HG03460 (cell line): ENCODE measurements at regions not wholly inside any gene's neighbourhood (a gene's known extent, or its start where the extent isn't known, plus 50 kb on each side); places are given as distances from the start of the nearest gene placed in this dataset.
"Not testable (repeated sequence)": the region's sequence is repeated elsewhere in the genome, so short reads cannot be mapped to it uniquely, and the experiment has no call there.

Experiments used
- ATAC-seq: cut with Tn5 transposase; IDR thresholded peaks from one replicate; pipeline ENCODE4 v1.9.1; 2021; ENCODE audit not compliant: unreplicated experiment

DNA sequence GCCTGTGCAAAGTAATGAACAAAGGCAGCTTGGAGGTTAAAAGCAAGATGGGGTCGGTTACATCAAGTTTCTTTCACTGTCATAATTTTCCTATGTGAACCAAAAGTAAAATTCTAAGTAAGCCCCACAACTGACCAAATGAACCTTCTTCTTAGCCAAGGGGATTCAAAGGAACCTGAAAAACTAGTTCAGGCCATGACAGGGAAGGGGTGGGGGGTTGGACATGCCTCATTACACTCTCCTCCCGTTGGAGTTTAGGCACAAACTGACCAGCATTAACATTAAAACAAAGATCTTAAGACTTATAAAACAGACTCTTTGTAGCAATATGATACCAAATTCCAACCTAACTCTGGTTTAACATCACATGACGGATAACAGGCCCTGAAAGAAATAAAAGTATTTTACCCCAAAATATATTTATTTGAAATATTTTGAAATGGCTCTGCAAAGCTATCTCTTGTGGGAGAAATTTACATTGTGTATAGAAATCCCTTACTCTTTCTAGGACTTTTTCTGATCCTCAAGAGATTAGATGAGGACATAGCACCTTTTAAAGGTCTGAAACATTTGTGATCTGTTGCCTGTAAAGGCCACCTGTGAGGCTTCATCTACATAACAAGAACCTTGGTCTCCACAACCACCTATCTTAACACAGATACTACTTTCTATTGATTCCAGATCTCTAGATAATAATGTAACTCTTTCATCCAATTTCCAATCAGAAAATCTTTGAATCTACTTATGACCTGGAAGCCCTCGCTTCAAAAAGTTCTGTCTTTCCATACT, 1829.0 kb upstream of the MIR17HG start:
- no peak for ATAC-seq

DNA sequence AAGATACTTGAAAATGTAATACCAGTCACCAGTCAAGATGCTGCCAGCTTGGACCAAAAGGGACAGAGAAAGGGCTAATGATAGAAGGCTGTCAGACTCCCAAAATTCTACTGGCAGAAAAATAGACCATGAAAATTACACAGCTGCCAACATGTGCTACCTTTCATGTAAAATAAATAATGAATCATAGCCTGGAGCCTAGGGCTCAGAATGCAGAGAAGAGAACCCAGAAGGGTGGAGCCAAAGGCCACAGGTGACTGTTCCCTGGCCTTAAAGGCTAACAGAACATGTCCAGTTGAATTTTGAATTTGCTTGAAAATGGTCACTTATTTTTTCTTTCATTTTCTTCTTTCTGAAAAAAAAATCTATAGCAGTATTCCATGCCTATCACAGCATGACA, 1827.0 kb upstream of the MIR17HG start:
- ATAC-seq = no peak

DNA sequence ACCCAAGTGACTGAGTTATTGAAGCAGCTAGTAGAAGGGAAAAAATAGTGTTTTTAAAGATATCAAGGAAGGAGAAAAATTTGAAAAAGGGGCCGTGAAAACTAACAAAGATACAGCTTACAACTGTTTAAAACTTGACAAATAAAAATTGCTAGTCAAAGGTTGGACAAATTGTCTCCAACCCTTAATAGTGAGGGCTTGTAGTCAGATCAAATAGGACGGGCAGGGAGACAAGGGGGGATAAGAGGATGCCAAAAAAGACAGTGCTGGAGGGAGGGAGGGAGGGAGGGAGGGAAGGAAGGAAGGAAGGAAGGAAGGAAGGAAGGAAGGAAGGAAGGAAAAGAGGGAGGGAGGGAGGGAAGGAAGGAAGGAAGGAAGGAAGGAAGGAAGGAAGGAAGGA, 1825.8 kb upstream of the MIR17HG start:
- ATAC-seq = not testable (repeated sequence)

DNA sequence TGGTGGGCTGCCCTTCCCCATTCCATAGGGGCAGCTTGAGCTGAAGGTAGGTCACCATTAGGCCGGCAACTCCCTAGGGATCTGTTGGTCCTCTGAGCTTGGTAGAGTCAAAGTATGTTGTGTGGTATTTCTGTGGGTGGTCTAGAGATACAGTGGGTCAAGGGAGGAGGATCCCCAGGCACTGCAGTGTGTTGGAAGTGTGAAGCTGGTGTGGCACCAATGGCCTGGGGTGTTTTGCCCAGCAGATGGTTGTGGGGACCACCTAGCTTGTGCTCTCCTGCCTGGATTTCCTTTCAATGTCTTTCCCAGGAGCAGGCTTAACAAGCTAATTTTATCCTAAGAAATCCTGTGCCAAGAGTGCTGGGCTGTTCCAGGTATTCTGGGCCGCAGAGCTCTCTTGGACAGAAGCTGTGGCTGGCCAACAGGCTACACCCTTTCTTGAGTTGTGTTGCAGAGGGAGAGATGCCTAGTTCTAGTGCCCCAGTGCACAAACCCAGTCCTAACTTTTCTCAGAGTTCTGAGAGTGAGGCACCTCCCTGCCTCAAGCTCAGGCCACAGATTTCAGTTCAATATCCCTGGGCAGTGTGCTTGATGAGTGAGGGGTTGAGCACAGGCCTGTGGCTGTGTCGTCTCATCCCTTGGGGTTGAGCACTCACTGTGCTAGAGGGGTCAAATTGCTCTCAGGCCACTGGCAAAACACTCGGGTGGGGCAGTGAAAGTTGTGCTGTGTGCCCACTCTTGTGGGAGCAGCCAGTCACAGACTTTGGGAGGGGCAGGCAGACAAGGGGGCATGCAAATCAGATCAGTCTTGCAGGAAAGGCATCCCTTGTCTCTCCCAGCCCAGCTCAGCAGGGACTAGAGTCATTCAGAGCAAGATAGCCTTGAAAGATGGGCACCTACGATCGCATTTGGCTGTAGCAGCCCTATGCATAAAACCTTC, 1806.1 kb upstream of the MIR17HG start:
- no peak for ATAC-seq

DNA sequence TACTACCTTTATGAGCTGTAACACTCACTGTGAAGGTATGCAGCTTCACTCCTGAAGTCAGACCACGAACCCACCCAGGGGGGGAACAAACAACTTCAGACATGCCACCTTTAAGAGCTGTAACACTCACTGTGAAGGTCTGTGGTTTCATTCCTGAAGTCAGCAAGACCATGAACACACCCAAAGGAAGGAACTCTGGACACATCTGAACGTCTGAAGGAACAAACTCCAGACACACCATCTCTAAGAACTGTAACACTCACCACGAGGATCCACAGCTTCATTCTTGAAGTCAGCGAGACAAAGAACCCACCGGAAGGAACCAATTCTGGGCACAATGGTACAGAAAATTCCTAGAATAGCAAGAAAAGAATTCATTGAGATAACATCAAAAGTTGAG, 1796.5 kb upstream of the MIR17HG start:
- no peak for ATAC-seq

DNA sequence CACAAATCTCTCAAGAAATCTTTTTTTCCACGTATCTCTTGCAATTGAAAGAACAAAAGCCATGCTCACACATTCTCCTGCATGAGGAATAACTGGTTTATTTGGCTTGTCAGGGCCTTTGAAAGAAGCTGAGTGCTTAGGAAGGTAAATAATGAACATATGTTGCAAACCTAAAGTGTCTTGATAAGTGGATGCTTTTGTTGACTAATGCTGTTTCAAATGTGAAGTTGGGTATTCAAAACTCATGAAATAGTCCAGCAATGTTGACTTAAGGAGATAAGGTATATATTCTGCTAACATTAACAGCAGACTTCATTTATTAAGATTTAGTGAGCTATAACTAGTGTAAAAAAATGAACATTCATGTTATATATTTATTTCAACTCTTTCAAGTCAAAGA, 1792.7 kb upstream of the MIR17HG start:
- ATAC-seq = no peak

DNA sequence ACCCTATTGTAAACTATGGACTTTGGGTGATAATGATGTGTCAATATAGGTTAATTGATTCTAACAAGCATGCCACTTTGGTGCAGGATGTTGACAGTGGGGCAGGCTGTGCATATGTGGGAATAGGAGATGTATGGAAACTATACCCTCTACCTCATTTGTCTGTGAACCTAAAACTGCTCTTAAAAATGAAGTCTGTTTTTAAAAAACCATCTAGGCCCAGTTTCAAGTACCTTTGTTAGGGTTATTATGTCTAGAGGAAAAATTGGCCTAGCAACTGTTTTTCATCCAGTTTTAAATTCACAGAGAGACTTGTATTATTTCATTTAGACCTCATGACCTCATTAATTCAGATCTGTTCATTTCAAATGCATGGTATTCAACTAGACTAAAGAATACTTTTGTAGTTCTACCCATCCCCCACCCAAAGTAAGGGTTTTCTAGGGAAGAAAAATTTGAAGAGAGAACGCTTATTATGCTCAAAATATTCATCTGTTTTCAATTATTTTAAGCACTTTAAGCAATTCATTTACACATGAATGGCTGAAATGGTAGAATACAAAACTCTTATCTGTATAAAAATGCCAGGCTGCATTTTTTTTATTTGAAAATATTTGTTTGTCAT, 1781.9 kb upstream of the MIR17HG start:
- no peak for ATAC-seq

DNA sequence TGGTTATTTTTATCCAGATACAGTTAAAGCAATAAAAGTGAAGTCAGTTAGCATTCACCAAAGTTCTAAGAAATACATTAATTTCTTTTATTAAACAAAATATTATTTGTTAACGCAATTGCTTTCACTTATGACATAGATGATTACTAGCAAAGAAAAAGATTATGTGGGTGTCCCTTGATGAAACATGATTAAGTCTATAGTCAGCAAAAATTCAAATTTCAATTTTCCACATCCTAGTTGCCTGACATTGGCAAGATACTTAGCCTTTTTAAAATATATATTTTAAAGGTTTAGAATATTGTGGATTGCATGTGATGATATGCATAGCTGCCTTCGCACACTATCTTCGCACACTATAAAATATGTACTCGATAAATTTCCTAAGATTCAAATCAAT, 1780.5 kb upstream of the MIR17HG start:
- ATAC-seq = no peak

DNA sequence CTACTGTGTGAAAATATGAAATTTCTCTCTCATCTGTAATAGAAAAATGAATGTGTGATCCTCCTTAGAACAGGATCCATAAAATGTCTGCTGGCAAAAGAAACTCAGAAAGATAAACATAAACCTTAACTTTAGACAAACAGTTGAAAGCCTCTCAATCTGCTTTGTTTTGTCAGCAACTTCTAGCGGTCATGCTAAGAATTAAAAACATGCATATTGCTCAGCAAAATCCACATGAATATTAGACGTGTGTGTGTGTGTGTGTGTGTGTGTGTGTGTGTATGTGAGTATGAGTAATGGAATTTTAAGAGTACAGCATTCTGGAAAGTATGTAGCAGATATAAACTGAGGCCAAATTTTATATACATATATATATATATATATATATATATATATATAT, 1779.2 kb upstream of the MIR17HG start:
- ATAC-seq = no peak

DNA sequence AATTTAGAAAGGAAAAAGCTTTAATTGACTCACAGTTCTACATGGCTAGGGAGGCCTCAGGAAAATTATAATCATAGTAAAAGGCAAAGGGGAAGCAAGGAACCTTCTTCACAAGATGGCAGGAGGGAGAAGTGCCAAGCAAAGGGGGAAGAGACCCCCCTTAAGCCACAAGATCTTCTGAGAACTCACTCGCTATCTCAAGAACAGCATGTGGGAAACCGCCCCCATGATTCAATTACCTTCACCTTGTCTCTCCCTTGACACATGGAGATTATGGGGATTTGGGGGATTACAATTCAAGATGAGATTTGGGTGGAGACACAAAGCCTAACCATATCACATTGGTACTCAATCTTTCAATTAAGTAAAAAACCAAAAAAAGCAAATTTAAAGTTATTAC, 1778.7 kb upstream of the MIR17HG start:
- ATAC-seq = no peak

DNA sequence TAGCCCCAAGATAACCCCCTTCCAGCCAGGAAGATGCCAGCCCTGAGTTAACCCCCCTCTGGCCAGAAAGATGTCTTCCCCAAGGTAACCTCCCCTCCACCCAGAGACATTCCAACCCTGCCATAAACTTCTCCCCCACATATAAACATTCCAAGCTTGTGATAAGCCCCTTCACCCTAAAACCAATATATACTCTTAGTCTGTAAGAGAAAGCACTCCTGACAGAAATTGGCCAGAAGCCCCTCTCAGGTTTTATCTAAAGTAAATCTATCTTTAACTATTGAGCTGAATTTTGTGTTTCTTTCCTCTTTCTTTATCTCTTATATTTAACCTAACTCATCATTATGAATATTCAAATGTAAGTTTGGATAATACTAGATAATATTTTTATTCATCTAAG, 1775.8 kb upstream of the MIR17HG start:
- ATAC-seq = no peak

DNA sequence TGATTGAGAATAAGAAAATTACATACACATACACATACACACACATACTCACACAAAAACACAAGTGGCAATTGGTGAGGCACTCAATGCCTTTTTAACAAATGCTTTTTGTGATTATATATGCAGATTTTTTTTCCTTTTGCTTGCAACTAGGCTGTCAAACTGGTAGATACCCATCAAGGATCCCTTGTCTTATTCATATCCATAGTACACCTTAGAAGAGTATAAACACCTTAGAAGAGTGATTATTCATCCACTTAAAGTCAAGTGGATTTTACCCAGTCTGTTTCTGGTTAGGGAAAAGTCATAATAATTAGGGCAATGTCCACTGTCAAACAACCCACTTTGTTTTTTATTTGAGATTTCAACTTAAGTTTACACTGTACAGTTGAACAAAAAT, 1773.4 kb upstream of the MIR17HG start:
- ATAC-seq = no peak

DNA sequence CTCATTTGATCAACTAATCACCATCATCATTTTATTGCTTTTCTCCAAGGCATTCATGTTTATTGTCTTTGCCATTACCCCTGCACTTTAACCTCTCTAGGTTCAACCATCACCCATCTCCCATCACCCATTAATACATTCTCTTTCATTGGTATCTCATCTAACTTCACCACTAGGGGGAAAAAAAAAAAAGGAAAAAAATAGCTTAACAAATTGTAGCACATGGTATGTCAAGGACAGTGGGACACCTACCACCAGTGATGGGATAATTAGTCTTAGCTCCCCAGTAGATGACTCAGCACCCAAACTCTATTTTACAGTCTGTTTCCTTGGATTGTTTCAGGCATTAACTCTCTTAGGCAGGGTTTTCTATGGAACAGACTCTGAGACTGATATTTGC, 1770.2 kb upstream of the MIR17HG start:
- no peak for ATAC-seq

DNA sequence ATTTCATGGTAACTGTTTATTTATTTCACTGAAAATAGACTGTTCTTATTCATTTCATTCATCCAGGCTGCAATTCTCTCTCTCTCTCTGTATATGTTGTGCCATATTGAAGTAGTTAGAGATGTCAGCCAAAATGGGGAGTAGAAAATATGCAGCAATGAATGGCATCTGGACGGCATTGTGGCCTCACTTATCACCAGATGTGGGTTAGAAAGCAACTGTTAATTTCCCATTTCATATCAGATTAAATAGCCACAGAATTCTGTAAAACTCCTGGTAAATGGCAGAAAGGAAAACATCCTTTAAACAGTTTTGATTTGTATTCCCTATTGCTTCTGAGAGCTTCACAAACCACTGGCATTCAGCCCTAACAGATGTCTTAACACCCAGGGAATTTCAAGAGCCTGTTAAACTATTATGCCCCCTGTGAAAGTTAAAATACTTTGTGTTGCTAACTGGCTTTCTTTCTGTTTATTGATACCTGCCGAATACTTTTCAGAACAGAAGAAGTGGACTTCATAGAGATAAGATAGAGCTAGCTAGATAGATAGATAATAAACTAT, 1763.3 kb upstream of the MIR17HG start:
- no peak for ATAC-seq

DNA sequence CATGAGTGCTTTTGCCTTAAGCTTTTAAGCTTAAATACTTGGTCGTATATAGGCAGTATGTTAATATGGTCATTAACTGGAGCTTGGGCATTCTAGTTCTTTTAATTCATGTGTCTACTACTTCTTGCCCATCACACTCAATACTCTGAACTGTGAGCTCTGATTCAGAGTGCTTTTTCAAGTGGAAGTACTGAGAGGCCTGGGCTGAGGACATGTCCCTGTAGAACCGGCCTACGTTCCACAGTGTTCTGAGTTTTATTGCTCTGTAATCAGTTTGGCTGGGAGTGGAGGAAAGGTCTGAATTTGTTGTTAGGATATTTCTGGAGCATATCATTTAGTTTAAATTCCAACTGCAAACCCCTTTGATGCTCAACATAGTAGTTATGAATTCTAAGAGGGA, 1744.8 kb upstream of the MIR17HG start:
- ATAC-seq = no peak

DNA sequence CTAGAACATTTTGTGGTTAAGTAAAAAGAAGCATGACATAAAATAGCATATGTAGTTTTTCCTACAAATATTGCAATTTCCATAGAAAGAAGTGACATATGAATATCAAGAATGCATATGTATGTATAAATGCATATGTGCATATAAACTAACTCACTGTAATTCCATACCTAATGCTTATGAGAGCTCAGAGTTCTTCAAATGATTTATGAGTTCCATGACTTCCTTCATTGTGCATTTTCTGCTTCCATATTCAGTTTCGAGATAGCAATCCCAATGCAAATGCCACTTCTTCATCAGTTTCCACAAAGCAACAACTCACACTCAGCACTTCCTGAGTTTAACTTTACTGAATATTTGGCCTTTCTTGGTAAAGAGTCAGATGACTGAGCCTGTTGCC, 1744.3 kb upstream of the MIR17HG start:
- ATAC-seq = no peak

DNA sequence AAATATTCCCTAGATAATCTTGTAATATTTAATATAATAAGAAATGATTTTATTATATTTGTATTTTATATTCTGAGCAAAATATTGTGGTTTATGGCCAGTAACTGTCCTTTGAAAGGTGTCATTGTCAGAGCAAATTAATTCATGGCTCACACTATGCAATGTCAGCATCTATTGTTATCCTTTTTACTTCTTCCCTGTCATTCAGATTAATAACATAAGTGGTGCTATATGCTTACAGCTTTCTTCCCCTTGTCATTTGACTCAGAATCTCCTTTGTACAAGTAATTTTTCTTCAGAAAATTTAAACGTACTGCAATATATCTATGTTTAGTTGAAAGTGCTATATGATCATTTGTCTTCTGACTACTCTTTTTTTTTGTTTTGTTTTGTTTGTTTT, 1738.2 kb upstream of the MIR17HG start:
- no peak for ATAC-seq

DNA sequence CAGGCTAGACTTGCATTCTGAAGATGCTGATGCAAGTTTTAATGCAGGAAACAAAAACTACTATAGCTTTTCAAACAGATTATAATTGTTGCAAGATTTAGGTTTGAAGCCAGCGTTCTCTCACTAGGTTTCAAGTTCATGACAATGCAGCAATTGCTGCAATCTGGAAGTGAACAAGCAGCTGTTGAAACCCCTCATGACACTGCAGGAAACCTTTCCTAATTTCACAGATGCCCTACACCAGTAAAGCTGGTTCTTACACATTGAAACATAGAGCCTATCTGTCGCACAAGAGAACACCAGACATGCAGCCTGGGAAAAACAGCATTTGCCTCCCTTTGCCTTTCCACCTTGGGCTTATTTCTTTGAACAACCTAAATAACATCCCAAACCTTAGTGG, 1737.2 kb upstream of the MIR17HG start:
- ATAC-seq = no peak

DNA sequence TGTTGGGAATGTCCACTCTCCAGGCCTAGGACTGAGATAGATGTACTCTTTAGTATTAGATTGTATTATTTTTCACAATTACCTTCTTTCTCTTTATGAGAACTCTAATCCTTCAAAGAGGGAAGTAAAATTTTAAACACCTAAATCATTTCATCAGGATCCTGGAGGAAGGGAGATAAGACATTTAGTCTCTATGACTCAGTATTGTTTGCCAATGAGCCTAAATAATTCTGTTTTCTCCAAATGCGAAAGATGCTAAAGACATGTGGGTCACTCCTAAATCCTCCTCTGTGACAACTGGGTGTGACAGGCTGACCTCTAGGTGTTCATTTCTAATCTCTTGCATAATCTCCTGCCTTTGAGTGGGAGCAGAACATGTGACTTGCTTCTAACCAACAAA, 1736.6 kb upstream of the MIR17HG start:
- ATAC-seq = no peak

DNA sequence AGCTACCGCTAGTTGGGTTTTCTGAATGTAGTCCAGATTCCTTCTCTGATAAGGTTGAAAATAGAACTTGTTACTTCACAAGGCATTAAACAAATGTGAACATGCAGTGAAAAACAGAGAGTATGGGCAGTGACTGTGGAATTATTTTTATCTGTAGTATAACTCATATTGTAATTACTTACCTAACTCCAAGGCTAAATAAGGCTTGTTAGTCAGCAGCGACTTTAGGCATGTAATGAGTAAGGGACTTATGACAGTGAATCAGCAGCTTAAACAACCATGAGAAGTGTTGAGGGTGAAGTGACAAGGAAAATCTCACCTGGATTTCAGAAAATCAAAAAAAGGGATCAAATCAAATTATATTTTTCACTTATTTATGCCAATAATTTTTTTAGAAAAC, 1719.5 kb upstream of the MIR17HG start:
- ATAC-seq = no peak

DNA sequence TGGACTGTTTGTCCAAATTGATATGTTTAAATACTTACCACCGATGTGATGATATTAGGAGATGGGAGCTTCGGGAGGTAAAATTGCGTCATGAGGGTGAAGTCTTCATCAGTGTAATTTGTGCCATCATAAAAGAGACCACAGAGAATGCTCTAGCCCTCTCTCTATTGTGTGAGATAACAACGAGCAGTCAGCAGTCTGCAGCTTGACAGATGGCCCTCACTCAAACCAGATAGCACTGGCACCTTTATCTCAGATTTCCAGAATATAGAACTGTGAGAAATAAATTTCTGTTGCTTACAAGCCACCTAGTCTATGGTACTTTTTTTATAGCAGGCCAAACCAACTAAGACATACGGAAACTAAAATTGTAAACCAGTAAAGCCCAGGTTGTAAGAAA, 1718.9 kb upstream of the MIR17HG start:
- ATAC-seq = no peak

DNA sequence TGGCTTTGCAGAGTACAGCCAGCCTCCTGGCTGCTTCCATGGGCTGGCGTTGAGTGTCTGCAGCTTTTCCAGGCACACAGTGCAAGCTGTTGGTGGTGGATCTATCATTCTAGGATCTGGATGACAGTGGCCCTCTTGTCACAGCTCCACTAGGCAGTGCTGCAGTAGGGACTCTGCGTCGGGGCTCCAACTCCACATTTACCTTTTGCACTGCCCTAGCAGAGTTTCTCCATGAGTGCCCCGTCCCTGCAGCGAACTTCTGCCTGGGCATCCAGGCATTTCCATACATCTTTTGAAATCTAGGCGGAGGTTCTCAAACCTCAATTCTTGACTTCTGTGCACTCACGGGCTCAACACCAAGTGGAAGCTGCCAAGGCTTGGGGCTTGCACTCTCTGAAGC, 1697.3 kb upstream of the MIR17HG start:
- no peak for ATAC-seq
